ENCODE measurements at regions not wholly inside any gene's neighbourhood (a gene's known extent, or its start where the extent isn't known, plus 50 kb on each side); places are given as distances from the start of the nearest gene placed in this dataset.
"Not testable (repeated sequence)": the region's sequence is repeated elsewhere in the genome, so short reads cannot be mapped to it uniquely, and the experiment has no call there.

GRCh38 chrX:9362363-9362928, 102.4 kb upstream of the TBL1X start:
- Histone ChIP-seq H3K36me3 (ENCODE audit: control insufficient read depth, insufficient read depth, low read length) (no peaks in the 10 kb centered on the region), H3K4me3 (ENCODE audit: low read depth, low read length) (no peak overlapping the region), H3K27me3 (ENCODE audit: control insufficient read depth, insufficient read depth, low read length) (no peaks in the 10 kb centered on the region), H3K4me1 (ENCODE audit: control insufficient read depth, insufficient read depth, low read length) (no peaks in the 10 kb centered on the region), H3K9me3 (ENCODE audit: control insufficient read depth, insufficient read depth, low read length) (no peaks in the 10 kb centered on the region), H3K9ac (ENCODE audit: low read depth, low read length) (no peak overlapping the region), H3K27ac (ENCODE audit: low read depth, low read length) (no peak overlapping the region)

DNA sequence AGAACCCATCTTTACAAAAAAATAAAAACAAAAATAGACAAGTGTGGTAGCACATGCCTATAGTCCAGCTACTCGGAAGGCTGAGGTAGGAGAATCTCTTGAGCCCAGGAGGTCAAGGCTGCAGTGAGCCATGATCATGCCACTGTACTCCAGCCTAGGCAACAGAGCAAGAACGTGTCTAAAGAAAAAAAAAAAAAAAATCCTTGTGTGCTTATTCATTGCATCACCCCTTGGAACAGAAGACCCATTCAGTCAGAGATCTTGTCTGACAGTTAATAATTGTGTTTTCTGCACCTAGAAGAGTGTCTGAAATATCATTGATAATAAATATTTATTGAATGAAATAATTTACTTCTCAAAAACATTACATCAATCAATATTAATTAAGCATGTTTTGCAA, 97.4 kb upstream of the TBL1X start:
- Histone ChIP-seq H3K9me3 (ENCODE audit: control insufficient read depth, insufficient read depth, low read length) (no peaks in the 10 kb centered on the region), H3K27ac (ENCODE audit: low read depth, low read length) (no peak overlapping the region), H3K4me3 (ENCODE audit: low read depth, low read length) (no peak overlapping the region), H3K4me1 (ENCODE audit: control insufficient read depth, insufficient read depth, low read length) (peaks cover 7% of the 10 kb centered on the region; the same call in 1 of the 2 replicates), H3K27me3 (ENCODE audit: control insufficient read depth, insufficient read depth, low read length) (no peaks in the 10 kb centered on the region), H3K36me3 (ENCODE audit: control insufficient read depth, insufficient read depth, low read length) (no peaks in the 10 kb centered on the region), H3K9ac (ENCODE audit: low read depth, low read length) (no peak overlapping the region)

GRCh38 chrX:9368262-9368661, 96.6 kb upstream of the TBL1X start:
- H3K27me3 ChIP-seq (ENCODE audit: control insufficient read depth, insufficient read depth, low read length), result no peaks in the 10 kb centered on the region
- H3K4me3 ChIP-seq (ENCODE audit: low read depth, low read length), result no peak overlapping the region
- no peak overlapping the region for H3K9ac ChIP-seq (ENCODE audit: low read depth, low read length)
- no peaks in the 10 kb centered on the region for H3K36me3 ChIP-seq (ENCODE audit: control insufficient read depth, insufficient read depth, low read length)
- H3K4me1 ChIP-seq (ENCODE audit: control insufficient read depth, insufficient read depth, low read length), result peaks cover 7% of the 10 kb centered on the region; the same call in 1 of the 2 replicates
- H3K27ac ChIP-seq (ENCODE audit: low read depth, low read length), result no peak overlapping the region
- H3K9me3 ChIP-seq (ENCODE audit: control insufficient read depth, insufficient read depth, low read length), result no peaks in the 10 kb centered on the region

DNA sequence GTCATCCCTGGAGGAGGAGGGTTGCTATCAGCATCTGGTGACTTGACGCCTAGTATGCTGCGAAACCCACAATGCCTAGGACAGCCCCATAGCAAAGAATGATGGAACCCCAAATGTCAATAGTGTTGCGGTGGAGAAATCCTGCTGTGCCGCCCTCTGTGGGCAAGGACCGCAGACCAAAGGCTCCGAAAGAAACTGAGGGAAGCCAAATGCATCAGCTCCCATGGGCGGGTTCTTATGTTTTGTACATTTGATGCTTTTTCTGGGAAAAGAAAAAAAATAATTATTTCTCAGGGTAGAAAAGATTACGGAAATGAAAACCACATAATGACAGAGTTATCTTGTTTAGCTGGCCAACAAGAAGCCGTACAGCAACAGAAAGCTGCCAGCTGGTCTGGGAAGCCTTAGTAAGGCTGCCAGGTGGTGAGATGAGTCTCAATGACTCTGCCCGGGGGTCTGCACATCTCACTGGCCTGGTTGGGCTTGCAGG, 95.0 kb upstream of the TBL1X start:
- H3K9ac ChIP-seq (ENCODE audit: low read depth, low read length), result no peak overlapping the region
- H3K27ac ChIP-seq (ENCODE audit: low read depth, low read length), result no peak overlapping the region
- H3K36me3 ChIP-seq (ENCODE audit: control insufficient read depth, insufficient read depth, low read length), result no peaks in the 10 kb centered on the region
- H3K27me3 ChIP-seq (ENCODE audit: control insufficient read depth, insufficient read depth, low read length), result no peaks in the 10 kb centered on the region
- H3K4me3 ChIP-seq (ENCODE audit: low read depth, low read length), result no peak overlapping the region
- peaks cover 7% of the 10 kb centered on the region; the same call in 1 of the 2 replicates for H3K4me1 ChIP-seq (ENCODE audit: control insufficient read depth, insufficient read depth, low read length)
- no peaks in the 10 kb centered on the region for H3K9me3 ChIP-seq (ENCODE audit: control insufficient read depth, insufficient read depth, low read length)

GRCh38 chrX:9370893-9371292, 94.0 kb upstream of the TBL1X start:
- Histone ChIP-seq H3K9ac (ENCODE audit: low read depth, low read length) (no peak overlapping the region), H3K4me3 (ENCODE audit: low read depth, low read length) (no peak overlapping the region), H3K27ac (ENCODE audit: low read depth, low read length) (no peak overlapping the region), H3K9me3 (ENCODE audit: control insufficient read depth, insufficient read depth, low read length) (no peaks in the 10 kb centered on the region), H3K36me3 (ENCODE audit: control insufficient read depth, insufficient read depth, low read length) (no peaks in the 10 kb centered on the region), H3K27me3 (ENCODE audit: control insufficient read depth, insufficient read depth, low read length) (no peaks in the 10 kb centered on the region), H3K4me1 (ENCODE audit: control insufficient read depth, insufficient read depth, low read length) (peaks cover 7% of the 10 kb centered on the region; the same call in 1 of the 2 replicates)

DNA sequence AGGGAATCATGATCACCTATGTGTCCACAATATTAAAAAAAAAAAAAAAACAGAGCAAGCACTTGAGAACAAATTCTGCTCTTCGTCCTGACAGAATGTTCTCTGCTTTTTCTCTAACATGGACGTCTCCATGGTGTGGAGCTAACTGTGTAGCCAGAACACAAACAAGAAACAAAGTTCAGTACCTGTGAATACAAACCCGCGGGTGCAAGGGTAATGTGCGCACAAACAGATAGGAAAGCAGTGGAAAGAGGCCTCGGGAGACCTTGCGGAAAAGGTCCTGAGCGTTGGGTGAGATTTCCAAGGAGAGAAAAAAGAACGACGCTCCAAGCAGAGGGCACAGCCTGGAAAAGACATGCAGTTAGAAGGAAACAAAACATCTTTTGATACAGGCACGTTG, 92.0 kb upstream of the TBL1X start:
- no peaks in the 10 kb centered on the region for H3K9me3 ChIP-seq (ENCODE audit: control insufficient read depth, insufficient read depth, low read length)
- H3K36me3 ChIP-seq (ENCODE audit: control insufficient read depth, insufficient read depth, low read length), result no peaks in the 10 kb centered on the region
- no peak overlapping the region for H3K4me3 ChIP-seq (ENCODE audit: low read depth, low read length)
- H3K9ac ChIP-seq (ENCODE audit: low read depth, low read length), result no peak overlapping the region
- no peak overlapping the region for H3K27ac ChIP-seq (ENCODE audit: low read depth, low read length)
- H3K4me1 ChIP-seq (ENCODE audit: control insufficient read depth, insufficient read depth, low read length), result peaks cover 7% of the 10 kb centered on the region; the same call in 1 of the 2 replicates
- no peaks in the 10 kb centered on the region for H3K27me3 ChIP-seq (ENCODE audit: control insufficient read depth, insufficient read depth, low read length)

- no peaks in the 10 kb centered on the region for H3K36me3 ChIP-seq (ENCODE audit: control insufficient read depth, insufficient read depth, low read length)
- no peaks in the 10 kb centered on the region for H3K9me3 ChIP-seq (ENCODE audit: control insufficient read depth, insufficient read depth, low read length)
These were observed 91.1 kb upstream of the TBL1X start for GRCh38 chrX:9373789-9374188.

GRCh38 chrX:9374555-9374954, 90.3 kb upstream of the TBL1X start:
- no peak overlapping the region for H3K9ac ChIP-seq (ENCODE audit: low read depth, low read length)
- H3K36me3 ChIP-seq (ENCODE audit: control insufficient read depth, insufficient read depth, low read length), result no peaks in the 10 kb centered on the region
- no peak overlapping the region for H3K4me3 ChIP-seq (ENCODE audit: low read depth, low read length)
- no peaks in the 10 kb centered on the region for H3K9me3 ChIP-seq (ENCODE audit: control insufficient read depth, insufficient read depth, low read length)
- H3K27ac ChIP-seq (ENCODE audit: low read depth, low read length), result no peak overlapping the region
- no peaks in the 10 kb centered on the region for H3K4me1 ChIP-seq (ENCODE audit: control insufficient read depth, insufficient read depth, low read length)
- no peaks in the 10 kb centered on the region for H3K27me3 ChIP-seq (ENCODE audit: control insufficient read depth, insufficient read depth, low read length)

More at GRCh38 chrX:9373789-9374188, 91.1 kb upstream of the TBL1X start:
- H3K4me1 ChIP-seq (ENCODE audit: control insufficient read depth, insufficient read depth, low read length), result no peaks in the 10 kb centered on the region
- no peaks in the 10 kb centered on the region for H3K27me3 ChIP-seq (ENCODE audit: control insufficient read depth, insufficient read depth, low read length)
- no peak overlapping the region for H3K27ac ChIP-seq (ENCODE audit: low read depth, low read length)
- no peak overlapping the region for H3K4me3 ChIP-seq (ENCODE audit: low read depth, low read length)
- no peak overlapping the region for H3K9ac ChIP-seq (ENCODE audit: low read depth, low read length)

- H3K27ac ChIP-seq (ENCODE audit: low read depth, low read length), result no peak overlapping the region
- no peaks in the 10 kb centered on the region for H3K9me3 ChIP-seq (ENCODE audit: control insufficient read depth, insufficient read depth, low read length)
- H3K4me3 ChIP-seq (ENCODE audit: low read depth, low read length), result no peak overlapping the region
- no peaks in the 10 kb centered on the region for H3K27me3 ChIP-seq (ENCODE audit: control insufficient read depth, insufficient read depth, low read length)
- no peaks in the 10 kb centered on the region for H3K36me3 ChIP-seq (ENCODE audit: control insufficient read depth, insufficient read depth, low read length)
- H3K9ac ChIP-seq (ENCODE audit: low read depth, low read length), result no peak overlapping the region
- no peaks in the 10 kb centered on the region for H3K4me1 ChIP-seq (ENCODE audit: control insufficient read depth, insufficient read depth, low read length)
These were observed 88.7 kb upstream of the TBL1X start for GRCh38 chrX:9376111-9376510.

- H3K27me3 ChIP-seq (ENCODE audit: control insufficient read depth, insufficient read depth, low read length); H3K4me3 ChIP-seq (ENCODE audit: low read depth, low read length); H3K36me3 ChIP-seq (ENCODE audit: control insufficient read depth, insufficient read depth, low read length); H3K4me1 ChIP-seq (ENCODE audit: control insufficient read depth, insufficient read depth, low read length); H3K9ac ChIP-seq (ENCODE audit: low read depth, low read length); H3K27ac ChIP-seq (ENCODE audit: low read depth, low read length); H3K9me3 ChIP-seq (ENCODE audit: control insufficient read depth, insufficient read depth, low read length): not testable (repeated sequence)
These were observed 87.6 kb upstream of the TBL1X start for GRCh38 chrX:9377216-9377615.

DNA sequence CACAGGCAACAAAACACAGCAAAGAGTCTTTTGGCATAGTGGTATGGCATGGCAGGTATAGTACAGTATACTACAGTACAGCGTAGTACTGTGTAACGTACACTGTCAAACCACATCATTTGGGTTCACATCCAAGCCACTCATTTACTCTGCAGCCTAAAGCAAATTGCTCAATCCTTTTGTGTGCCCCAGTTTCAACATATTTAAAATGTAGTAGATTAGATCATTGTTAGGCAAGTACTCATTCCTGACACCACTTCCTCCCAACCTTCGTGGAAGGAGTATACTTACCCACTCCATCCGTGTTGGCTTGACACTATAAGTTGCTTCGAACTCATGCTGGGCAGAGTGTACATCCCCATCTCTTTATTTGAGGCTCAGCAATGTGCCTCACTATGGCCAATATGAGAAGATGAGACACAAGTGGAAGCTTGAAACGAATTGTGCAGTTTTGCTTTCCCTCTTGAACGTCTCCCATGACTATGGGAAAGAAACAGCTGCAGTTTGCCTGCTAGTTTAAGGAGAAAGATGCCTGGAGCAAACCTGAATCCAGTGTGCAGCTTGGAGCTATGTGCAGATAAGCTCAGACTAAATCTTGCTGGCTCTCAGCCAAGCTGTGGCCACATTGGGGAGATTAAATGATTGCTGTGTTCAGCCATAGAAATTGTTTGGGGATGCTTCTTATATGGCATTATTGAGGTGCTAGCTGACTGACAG, 85.7 kb upstream of the TBL1X start:
- Histone ChIP-seq H3K27ac (ENCODE audit: low read depth, low read length) (no peak overlapping the region), H3K9me3 (ENCODE audit: control insufficient read depth, insufficient read depth, low read length) (0 out of 2 replicates have a peak, but pooled peaks cover under 1% of the 10 kb centered on the region), H3K36me3 (ENCODE audit: control insufficient read depth, insufficient read depth, low read length) (no peaks in the 10 kb centered on the region), H3K4me1 (ENCODE audit: control insufficient read depth, insufficient read depth, low read length) (no peaks in the 10 kb centered on the region), H3K4me3 (ENCODE audit: low read depth, low read length) (no peak overlapping the region), H3K9ac (ENCODE audit: low read depth, low read length) (no peak overlapping the region), H3K27me3 (ENCODE audit: control insufficient read depth, insufficient read depth, low read length) (no peaks in the 10 kb centered on the region)
